GM12878 (cell line): ENCODE measurements at regions not wholly inside any gene's neighbourhood (a gene's known extent, or its start where the extent isn't known, plus 50 kb on each side); places are given as distances from the start of the nearest gene placed in this dataset.

ENCODE experiments used
- ATAC-seq: fragments of 200-7000 bp; cut with Tn5 transposase; 3 replicates; pipeline ENCODE4 v1.9.1; 2020; ENCODE audit warnings: mild to moderate bottlenecking, moderate library complexity
- BruUV-seq: library from RNA; stranded (reverse); fragments of 400-500 nt; replicated peaks from 2 replicates; lab custom pipeline; 2021; lab: Mats Ljungman, UMichigan
- CTCF ChIA-PET: fragments of 300-600 bp; sonication (Branson Sonifier 250); formaldehyde crosslinking; extraction: SDS; loops from one replicate; lab custom pipeline; 2021; ENCODE audit warnings: inconsistent platforms; lab: Yijun Ruan, JAX
- POLR2A ChIA-PET: fragments of 350-600 bp; formaldehyde crosslinking; extraction: SDS; loops from one replicate; lab custom pipeline; 2021; ENCODE audit warnings: inconsistent platforms; lab: Charles Lee
- RAD21 ChIA-PET: fragments of 300-600 bp; sonication (Branson Sonifier 250); formaldehyde crosslinking; loops from one replicate; lab custom pipeline; 2023; ENCODE audit warnings: antibody characterized with exemption; ENCODE audit not compliant: unreplicated experiment; lab: Charles Lee
- SMC1A ChIA-PET: fragments of 300-600 bp; sonication (Branson Sonifier 250); formaldehyde crosslinking; loops from one replicate; lab custom pipeline; 2023; ENCODE audit not compliant: unreplicated experiment, uncharacterized antibody; lab: Charles Lee
- DNase-seq: peaks from one replicate; pipeline ENCODE4 v3.0.0-alpha.2; 2011; ENCODE audit warnings: low read depth, low spot score
- FAIRE-seq: peaks from 3 replicates; lab custom pipeline; 2011; peaks lifted over from hg19 to GRCh38; lab: Jason Lieb, UNC
- H2AFZ ChIP-seq: 2 replicates; pipeline ENCODE4 v1.6.0; 2011; ENCODE audit warnings: low read depth, low read length, control low read depth; ENCODE audit not compliant: control insufficient read depth
- H3K27ac ChIP-seq: 2 replicates; pipeline ENCODE4 v1.5.1; 2011; ENCODE audit warnings: control low read depth; ENCODE audit not compliant: control insufficient read depth, insufficient read depth
- H3K27me3 ChIP-seq, 2 experiments: replicated peaks in 1 of 2; 2 replicates each; pipeline versions ENCODE4 v1.6.0 to v1.6.1; 2011; ENCODE audit warnings: low read length in 1 of 2; ENCODE audit not compliant: control insufficient read depth in 2 of 2, insufficient read depth in 2 of 2
- H3K36me3 ChIP-seq, 2 experiments: 2 replicates each; pipeline ENCODE4 v1.5.1; 2011; ENCODE audit warnings: low read length in 1 of 2; ENCODE audit not compliant: control insufficient read depth in 2 of 2, insufficient read depth in 2 of 2
- H3K4me1 ChIP-seq: 2 replicates; pipeline ENCODE4 v1.6.1; 2011; ENCODE audit warnings: mild to moderate bottlenecking, low read length, moderate library complexity, mixed read lengths; ENCODE audit not compliant: control insufficient read depth, insufficient read depth
- H3K4me2 ChIP-seq: 2 replicates; pipeline ENCODE4 v1.6.0; 2011; ENCODE audit warnings: control low read depth; ENCODE audit not compliant: control insufficient read depth, insufficient read depth
- H3K4me3 ChIP-seq: fragments of 200-600 bp; sonication (generic); 2 replicates; pipeline ENCODE4 v1.5.1; 2016
- H3K79me2 ChIP-seq: 2 replicates; pipeline ENCODE4 v1.6.0; 2011; ENCODE audit warnings: low read length; ENCODE audit not compliant: control insufficient read depth, insufficient read depth
- H3K9ac ChIP-seq: 2 replicates; pipeline ENCODE4 v1.8.0; 2011; ENCODE audit warnings: low read length, control low read depth, mixed read lengths; ENCODE audit not compliant: control insufficient read depth, insufficient read depth
- H3K9me3 ChIP-seq: replicated peaks from 3 replicates; pipeline ENCODE4 v1.5.1; 2011; ENCODE audit warnings: mild to moderate bottlenecking, low read length; ENCODE audit not compliant: control insufficient read depth, insufficient read depth
- H4K20me1 ChIP-seq: 2 replicates; pipeline ENCODE4 v1.6.0; 2011; ENCODE audit not compliant: control insufficient read depth, insufficient read depth
- JUNB ChIP-seq: IDR thresholded peaks from 2 replicates; pipeline ENCODE4 v1.6.1; 2016; ENCODE audit warnings: antibody characterized with exemption, mild to moderate bottlenecking
- MEF2A ChIP-seq: IDR thresholded peaks from 2 replicates; pipeline ENCODE4 v1.6.1; 2011; ENCODE audit warnings: low read depth, mild to moderate bottlenecking, low read length, moderate library complexity; ENCODE audit not compliant: insufficient read depth
- NR2C1 ChIP-seq: fragments of 450-650 bp; IDR thresholded peaks from 2 replicates; pipeline ENCODE4 v1.6.1; 2017; ENCODE audit warnings: antibody characterized with exemption, mild to moderate bottlenecking, moderate library complexity
- NR2F1 ChIP-seq: fragments of 450-650 bp; conservative IDR thresholded peaks from 2 replicates; pipeline ENCODE4 v1.6.1; 2017; ENCODE audit warnings: mild to moderate bottlenecking
- PAX8 ChIP-seq: fragments of 450-650 bp; IDR thresholded peaks from 2 replicates; pipeline ENCODE4 v1.6.1; 2017; ENCODE audit warnings: mild to moderate bottlenecking, moderate library complexity
- SUZ12 ChIP-seq: fragments of 200-600 bp; sonication (generic); IDR thresholded peaks from one replicate; pipeline ENCODE4 v1.6.1; 2018; ENCODE audit warnings: antibody characterized with exemption, mild to moderate bottlenecking; ENCODE audit not compliant: unreplicated experiment
- WGBS: methylation state at CpG from one replicate; pipeline ENCODE4 v1.1.6; 2016; ENCODE audit warnings: low lambda C conversion rate; ENCODE audit not compliant: insufficient replicate concordance, insufficient coverage; ENCODE audit errors: missing lambda C conversion rate; 5-methylcytosine and 5-hydroxymethylcytosine counted together
- in situ Hi-C: fragments of 300-500 bp; cut with MboI; formaldehyde crosslinking; loops from 9 replicates; pipeline ENCODE4 v1.14.3; 2018; ENCODE audit warnings: mixed read lengths
- intact Hi-C: fragments of 100-400 bp; cut with micrococcal nuclease; formaldehyde crosslinking; loops from one replicate; pipeline ENCODE4 v1.14.2; 2022; ENCODE audit not compliant: unreplicated experiment
- TF ChIP-seq, protein P1 (sequence below): fragments of 450-650 bp; IDR thresholded peaks from 2 replicates; pipeline ENCODE4 v1.6.1; 2014; ENCODE audit warnings: mild to moderate bottlenecking
- TF ChIP-seq, protein P2 (sequence below): IDR thresholded peaks from 2 replicates; pipeline ENCODE4 v1.6.1; 2012; ENCODE audit warnings: mild to moderate bottlenecking, low read depth, low read length

DNA sequence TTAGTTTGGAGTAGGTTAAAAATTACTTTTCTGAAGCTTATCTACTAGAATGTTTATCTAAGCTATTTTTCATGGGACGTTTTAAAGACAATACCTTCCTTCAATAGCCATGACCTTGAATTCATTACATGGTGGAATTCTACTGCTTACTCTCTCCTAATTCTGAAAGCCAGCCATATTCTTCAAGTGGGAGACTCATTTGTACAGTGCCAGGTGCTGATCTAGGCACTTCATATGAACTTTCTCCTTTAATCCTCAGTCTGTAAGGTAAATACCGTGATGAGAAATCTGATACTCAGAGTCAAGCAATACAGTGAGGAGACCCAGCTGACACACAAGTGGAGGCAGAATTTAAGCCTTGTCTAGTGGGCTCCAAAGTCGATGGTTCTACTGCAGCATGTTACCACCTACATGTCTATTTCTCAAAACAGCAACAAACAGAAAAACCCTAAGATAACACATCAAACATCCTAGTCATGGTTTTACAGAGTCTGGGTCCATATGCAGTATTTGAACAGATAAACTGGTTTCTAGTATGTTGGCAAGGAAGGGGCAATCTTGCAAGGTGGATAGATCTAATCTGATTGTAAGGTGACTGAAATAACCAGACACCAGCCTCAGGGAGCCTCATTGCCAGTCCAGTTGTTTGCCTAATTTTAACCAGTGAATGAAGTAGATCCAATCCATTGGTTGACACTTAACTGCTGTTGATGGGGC lies 243.7 kb downstream of the PIK3R1 start:
- Histone ChIP-seq H2AFZ (no peak overlapping the region), H3K36me3 (no peaks in the 10 kb centered on the region), H4K20me1 (no peaks in the 10 kb centered on the region), H3K4me3 (no peak overlapping the region), H3K79me2 (no peaks in the 10 kb centered on the region), H3K27me3 (no peaks in the 10 kb centered on the region), H3K9me3 (no peaks in the 10 kb centered on the region), H3K4me2 (no peak overlapping the region), H3K27ac (no peak overlapping the region), H3K4me1 (no peaks in the 10 kb centered on the region; the same call in 1 of the 2 replicates), H3K9ac (no peak overlapping the region)
- ChIA-PET SMC1A (interaction anchor here (0.6 to 9.0 kb wide), 15 partner anchors 10 to 174 kb away, joined by 3 to 182 read pairs (median 5); no protein-coding TSS in a partner anchor), POLR2A (interaction anchor here (1.0 kb wide), 1 partner anchor 173 kb away, joined by 4 read pairs; no protein-coding TSS in a partner anchor), CTCF (interaction anchor here (0.6 to 7.3 kb wide), 12 partner anchors 10 to 175 kb away, joined by 3 to 165 read pairs (median 5); no protein-coding TSS in a partner anchor), RAD21 (interaction anchor here (0.9 to 6.4 kb wide), 12 partner anchors 13 to 243 kb away, joined by 3 to 113 read pairs (median 4); no protein-coding TSS in a partner anchor)
- TF ChIP-seq NR2C1 (no peak), MEF2A (no peak), PAX8 (no peak)
- no peak; the same call in 2 of the 3 replicates for ATAC-seq
- FAIRE-seq, result no peak
- WGBS, result 64% methylated on average over 3 of the region's 3 CpGs
- intact Hi-C loops, result no loop called here
- in situ Hi-C loops, result loop anchor here (5.0 kb wide), 1 partner anchor 172 kb away; no protein-coding TSS in a partner anchor
- no peak for DNase-seq
- BruUV-seq, result no TSS peak

DNA sequence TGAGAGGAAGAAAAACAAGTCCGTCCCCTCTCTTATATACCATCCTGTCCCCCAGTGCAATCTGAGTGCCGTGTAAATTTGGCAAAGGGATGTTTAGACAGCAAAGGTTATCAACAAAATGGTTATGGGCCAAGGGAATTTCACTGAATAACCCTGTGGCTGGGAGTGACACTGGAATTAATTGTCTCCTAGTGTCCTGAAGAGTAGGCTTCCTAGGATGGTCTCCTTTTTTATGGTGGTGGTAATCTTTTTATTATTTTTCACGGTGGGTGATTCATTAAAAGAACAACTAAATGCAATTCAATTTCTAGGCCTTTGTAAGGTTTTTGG lies 244.2 kb downstream of the PIK3R1 start:
- Histone ChIP-seq H3K27me3 (no peaks in the 10 kb centered on the region), H3K9me3 (no peaks in the 10 kb centered on the region), H3K4me3 (no peak overlapping the region), H3K79me2 (no peaks in the 10 kb centered on the region), H2AFZ (no peak overlapping the region), H3K36me3 (no peaks in the 10 kb centered on the region), H3K4me1 (peaks cover under 1% of the 10 kb centered on the region), H3K9ac (no peak overlapping the region), H3K4me2 (no peak overlapping the region), H3K27ac (no peak overlapping the region), H4K20me1 (no peaks in the 10 kb centered on the region)
- CTCF ChIA-PET, result interaction anchor here (0.8 to 7.3 kb wide), 12 partner anchors 11 to 176 kb away, joined by 3 to 165 read pairs (median 6); no protein-coding TSS in a partner anchor
- SMC1A ChIA-PET, result interaction anchor here (0.6 to 9.0 kb wide), 13 partner anchors 13 to 176 kb away, joined by 3 to 182 read pairs (median 6); no protein-coding TSS in a partner anchor
- no peak for DNase-seq
- no TSS peak for BruUV-seq
- no peak for FAIRE-seq
- RAD21 ChIA-PET, result interaction anchor here (1.2 to 6.4 kb wide), 10 partner anchors 13 to 243 kb away, joined by 3 to 113 read pairs (median 4); no protein-coding TSS in a partner anchor
- POLR2A ChIA-PET, result interaction anchor here (1.6 kb wide), 2 partner anchors 24 to 173 kb away, joined by 4 to 11 read pairs; no protein-coding TSS in a partner anchor
- intact Hi-C loops, result loop anchor here (1.0 to 10.0 kb wide), 5 partner anchors 25 to 548 kb away; no protein-coding TSS in a partner anchor
- in situ Hi-C loops, result loop anchor here (5.0 to 10.0 kb wide), 2 partner anchors 172 to 1215 kb away; no protein-coding TSS in a partner anchor
- ATAC-seq, result no peak
- WGBS, result 50% methylated on average over 3 of the region's 3 CpGs
- TF ChIP-seq, protein P1, sequence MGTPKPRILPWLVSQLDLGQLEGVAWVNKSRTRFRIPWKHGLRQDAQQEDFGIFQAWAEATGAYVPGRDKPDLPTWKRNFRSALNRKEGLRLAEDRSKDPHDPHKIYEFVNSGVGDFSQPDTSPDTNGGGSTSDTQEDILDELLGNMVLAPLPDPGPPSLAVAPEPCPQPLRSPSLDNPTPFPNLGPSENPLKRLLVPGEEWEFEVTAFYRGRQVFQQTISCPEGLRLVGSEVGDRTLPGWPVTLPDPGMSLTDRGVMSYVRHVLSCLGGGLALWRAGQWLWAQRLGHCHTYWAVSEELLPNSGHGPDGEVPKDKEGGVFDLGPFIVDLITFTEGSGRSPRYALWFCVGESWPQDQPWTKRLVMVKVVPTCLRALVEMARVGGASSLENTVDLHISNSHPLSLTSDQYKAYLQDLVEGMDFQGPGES, result no peak
- TF ChIP-seq SUZ12, result no peak
- no peak for TF ChIP-seq JUNB
- no peak for TF ChIP-seq NR2F1
- TF ChIP-seq, protein P2, sequence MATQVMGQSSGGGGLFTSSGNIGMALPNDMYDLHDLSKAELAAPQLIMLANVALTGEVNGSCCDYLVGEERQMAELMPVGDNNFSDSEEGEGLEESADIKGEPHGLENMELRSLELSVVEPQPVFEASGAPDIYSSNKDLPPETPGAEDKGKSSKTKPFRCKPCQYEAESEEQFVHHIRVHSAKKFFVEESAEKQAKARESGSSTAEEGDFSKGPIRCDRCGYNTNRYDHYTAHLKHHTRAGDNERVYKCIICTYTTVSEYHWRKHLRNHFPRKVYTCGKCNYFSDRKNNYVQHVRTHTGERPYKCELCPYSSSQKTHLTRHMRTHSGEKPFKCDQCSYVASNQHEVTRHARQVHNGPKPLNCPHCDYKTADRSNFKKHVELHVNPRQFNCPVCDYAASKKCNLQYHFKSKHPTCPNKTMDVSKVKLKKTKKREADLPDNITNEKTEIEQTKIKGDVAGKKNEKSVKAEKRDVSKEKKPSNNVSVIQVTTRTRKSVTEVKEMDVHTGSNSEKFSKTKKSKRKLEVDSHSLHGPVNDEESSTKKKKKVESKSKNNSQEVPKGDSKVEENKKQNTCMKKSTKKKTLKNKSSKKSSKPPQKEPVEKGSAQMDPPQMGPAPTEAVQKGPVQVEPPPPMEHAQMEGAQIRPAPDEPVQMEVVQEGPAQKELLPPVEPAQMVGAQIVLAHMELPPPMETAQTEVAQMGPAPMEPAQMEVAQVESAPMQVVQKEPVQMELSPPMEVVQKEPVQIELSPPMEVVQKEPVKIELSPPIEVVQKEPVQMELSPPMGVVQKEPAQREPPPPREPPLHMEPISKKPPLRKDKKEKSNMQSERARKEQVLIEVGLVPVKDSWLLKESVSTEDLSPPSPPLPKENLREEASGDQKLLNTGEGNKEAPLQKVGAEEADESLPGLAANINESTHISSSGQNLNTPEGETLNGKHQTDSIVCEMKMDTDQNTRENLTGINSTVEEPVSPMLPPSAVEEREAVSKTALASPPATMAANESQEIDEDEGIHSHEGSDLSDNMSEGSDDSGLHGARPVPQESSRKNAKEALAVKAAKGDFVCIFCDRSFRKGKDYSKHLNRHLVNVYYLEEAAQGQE, result no peak
